Naive thymus-derived CD4-positive, alpha-beta T cell (primary cell): ENCODE measurements at regions not wholly inside any gene's neighbourhood (a gene's known extent, or its start where the extent isn't known, plus 50 kb on each side); places are given as distances from the start of the nearest gene placed in this dataset.

Experiments used
- ATAC-seq: fragments of 150-1000 bp; cut with Tn5 transposase; 2 replicates; pipeline ENCODE4 v1.10.0; 2021; ENCODE audit warnings: mild to moderate bottlenecking, moderate library complexity
- CTCF ChIA-PET: fragments of 350-600 bp; sonication (Branson Sonifier 250); formaldehyde crosslinking; loops from one replicate; lab custom pipeline; 2021; ENCODE audit warnings: antibody characterized with exemption; lab: Charles Lee
- POLR2A ChIA-PET: fragments of 350-600 bp; sonication (Branson Sonifier 250); formaldehyde crosslinking; loops from one replicate; lab custom pipeline; 2021; ENCODE audit warnings: antibody characterized with exemption, inconsistent platforms; lab: Charles Lee
- DNase-seq, 9 donors: peaks; one replicate each; pipeline versions ENCODE4 v3.0.0 to v3.0.0-alpha.2; 2020 to 2022; ENCODE audit warnings: mixed read lengths in 1 of 9
- H3K27ac ChIP-seq: one replicate; pipeline ENCODE4 v1.7.0; 2013; ENCODE audit warnings: mild to moderate bottlenecking, low read depth, low read length, moderate library complexity
- H3K27me3 ChIP-seq, 2 donors: one replicate each; pipeline ENCODE4 v1.7.0; 2013; ENCODE audit warnings: low read length in 2 of 2, mild to moderate bottlenecking in 2 of 2, moderate library complexity in 2 of 2; ENCODE audit not compliant: control insufficient read depth in 2 of 2, insufficient read depth in 2 of 2
- H3K36me3 ChIP-seq, 3 experiments: 1 replicate in 2 of 3; 2 replicates in 1 of 3; pipeline ENCODE4 v1.7.0; 2013; ENCODE audit warnings: low read length in 3 of 3, mild to moderate bottlenecking in 3 of 3, moderate library complexity in 1 of 3; ENCODE audit not compliant: insufficient read depth in 3 of 3, control insufficient read depth in 2 of 3
- H3K4me1 ChIP-seq, 2 donors: one replicate each; pipeline ENCODE4 v1.7.0; 2013; ENCODE audit warnings: low read length in 2 of 2, mild to moderate bottlenecking in 2 of 2, moderate library complexity in 1 of 2; ENCODE audit not compliant: control insufficient read depth in 2 of 2, insufficient read depth in 2 of 2
- H3K4me3 ChIP-seq: 2 replicates; pipeline ENCODE4 v1.7.0; 2013; ENCODE audit warnings: mild to moderate bottlenecking, low read length
- H3K9me3 ChIP-seq, 3 experiments: 1 replicate in 2 of 3; 2 replicates in 1 of 3; pipeline ENCODE4 v1.7.0; 2013; ENCODE audit warnings: low read length in 3 of 3; ENCODE audit not compliant: control insufficient read depth in 2 of 3
- H3K27ac Mint-ChIP-seq, 9 donors: one replicate each; pipeline ENCODE4 v1.8.0; 2020 to 2022; ENCODE audit warnings: mixed read lengths in 9 of 9, mild to moderate bottlenecking in 8 of 9, moderate library complexity in 5 of 9, inconsistent platforms in 2 of 9
- H3K27me3 Mint-ChIP-seq, 5 donors: one replicate each; pipeline ENCODE4 v1.8.0; 2021 to 2022; ENCODE audit warnings: mixed read lengths in 5 of 5, mild to moderate bottlenecking in 1 of 5
- H3K36me3 Mint-ChIP-seq, 5 donors: one replicate each; pipeline ENCODE4 v1.8.0; 2020 to 2022; ENCODE audit warnings: mixed read lengths in 5 of 5, mild to moderate bottlenecking in 3 of 5, inconsistent platforms in 1 of 5
- H3K4me1 Mint-ChIP-seq, 7 donors: one replicate each; pipeline ENCODE4 v1.8.0; 2020 to 2022; ENCODE audit warnings: mixed read lengths in 7 of 7, mild to moderate bottlenecking in 3 of 7, inconsistent platforms in 1 of 7
- H3K4me3 Mint-ChIP-seq, 10 donors: one replicate each; pipeline ENCODE4 v1.8.0; 2020 to 2022; ENCODE audit warnings: mild to moderate bottlenecking in 10 of 10, mixed read lengths in 10 of 10, moderate library complexity in 6 of 10, inconsistent platforms in 2 of 10
- H3K9me3 Mint-ChIP-seq, 11 donors: one replicate each; pipeline ENCODE4 v1.8.0; 2020 to 2022; ENCODE audit warnings: mixed read lengths in 11 of 11, mild to moderate bottlenecking in 4 of 11, inconsistent platforms in 1 of 11, moderate library complexity in 1 of 11
- intact Hi-C, 2 donors: fragments of 100-400 bp; cut with micrococcal nuclease; formaldehyde crosslinking; loops; one replicate each; pipeline ENCODE4 v1.15.1; 2023

GRCh38 chr12:107632246-107632645 lies 53.4 kb upstream of the PWP1 start:
- Histone ChIP-seq H3K27me3 (no peaks in the 10 kb centered on the region), H3K9me3 (no peaks in the 10 kb centered on the region), H3K4me1 (no peaks in the 10 kb centered on the region), H3K36me3 (peaks cover 0 to 5% (median 0%) of the 10 kb centered on the region in 3 experiments), H3K27ac (no peak overlapping the region), H3K4me3 (no peak overlapping the region)
- Mint-ChIP-seq H3K36me3 (peaks cover 9 to 51% (median 18%) of the 10 kb centered on the region in 5 donors), H3K27ac (no peak overlapping the region), H3K27me3 (no peaks in the 10 kb centered on the region), H3K4me1 (no peaks in the 10 kb centered on the region), H3K9me3 (no peaks in the 10 kb centered on the region), H3K4me3 (no peak overlapping the region)
- ATAC-seq (peak; percentile 67), DNase-seq (no peak)
- ChIA-PET POLR2A (no interaction called here), CTCF (no interaction called here)
- intact Hi-C loops, result no loop called here

DNA sequence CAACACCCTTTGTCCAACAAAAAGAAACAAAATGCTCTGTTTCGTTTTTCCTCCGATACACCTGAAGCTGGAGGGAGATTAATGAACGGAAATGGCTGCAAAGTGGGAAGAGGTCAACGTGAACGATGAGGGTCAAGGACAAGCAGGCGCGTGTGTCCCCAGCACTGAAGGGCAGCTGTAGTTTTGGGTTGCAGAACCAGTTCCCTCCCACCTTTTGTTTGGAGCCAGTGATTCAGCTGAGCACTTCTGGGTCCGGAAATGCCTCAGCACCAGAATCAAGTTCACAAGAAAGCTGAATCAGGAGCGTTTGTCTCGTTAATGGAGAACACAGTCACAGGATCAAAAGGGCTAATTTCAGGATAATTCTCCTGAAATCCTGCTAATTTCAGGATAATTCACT lies 51.1 kb upstream of the PWP1 start:
- H3K4me1 ChIP-seq, result no peaks in the 10 kb centered on the region
- H3K36me3 ChIP-seq, result peaks cover 0 to 15% (median 0%) of the 10 kb centered on the region in 3 experiments
- Mint-ChIP-seq H3K4me3 (no peak overlapping the region), H3K27ac (no peak overlapping the region), H3K4me1 (peaks cover 0 to 2% (median 0%) of the 10 kb centered on the region in 7 donors), H3K9me3 (no peaks in the 10 kb centered on the region), H3K36me3 (peaks cover 14 to 53% (median 27%) of the 10 kb centered on the region in 5 donors), H3K27me3 (peaks cover 0 to 4% (median 0%) of the 10 kb centered on the region in 5 donors)
- no peaks in the 10 kb centered on the region for H3K27me3 ChIP-seq
- CTCF ChIA-PET, result interaction anchor here (0.6 kb wide), 1 partner anchor 30 kb away, joined by 3 read pairs; no protein-coding TSS in a partner anchor
- intact Hi-C loops, result no loop called here
- ATAC-seq (no peak), DNase-seq (no peak)
- H3K9me3 ChIP-seq, result no peaks in the 10 kb centered on the region
- no peak overlapping the region for H3K27ac ChIP-seq
- POLR2A ChIA-PET, result interaction anchor here (1.0 kb wide), 1 partner anchor 225 kb away, joined by 3 read pairs; no protein-coding TSS in a partner anchor
- H3K4me3 ChIP-seq, result no peak overlapping the region

- CTCF ChIA-PET, result interaction anchor here (0.6 kb wide), 1 partner anchor 31 kb away, joined by 3 read pairs; no protein-coding TSS in a partner anchor
- H3K27ac Mint-ChIP-seq, result peak overlapping the region in 1 of 9 donors; percentile 14
- ATAC-seq, result no peak
Observed at GRCh38 chr12:107635139-107635538, 50.5 kb upstream of the PWP1 start.

More at GRCh38 chr12:107635139-107635538, 50.5 kb upstream of the PWP1 start:
- H3K4me3 ChIP-seq, result no peak overlapping the region
- POLR2A ChIA-PET, result no interaction called here
- intact Hi-C loops, result no loop called here
- H3K27ac ChIP-seq, result no peak overlapping the region
- H3K27me3 Mint-ChIP-seq, result peaks cover 0 to 4% (median 0%) of the 10 kb centered on the region in 5 donors
- H3K36me3 Mint-ChIP-seq, result peaks cover 18 to 59% (median 33%) of the 10 kb centered on the region in 5 donors
- no peaks in the 10 kb centered on the region for H3K4me1 ChIP-seq
- no peak overlapping the region for H3K4me3 Mint-ChIP-seq
- H3K4me1 Mint-ChIP-seq, result peaks cover 0 to 2% (median 0%) of the 10 kb centered on the region in 7 donors
- DNase-seq, result no peak
- no peaks in the 10 kb centered on the region for H3K9me3 Mint-ChIP-seq
- peaks cover 0 to 16% (median 0%) of the 10 kb centered on the region in 3 experiments for H3K36me3 ChIP-seq
- no peaks in the 10 kb centered on the region for H3K27me3 ChIP-seq
- H3K9me3 ChIP-seq, result no peaks in the 10 kb centered on the region
